GM04503 (cell line): ENCODE measurements at regions not wholly inside any gene's neighbourhood (a gene's known extent, or its start where the extent isn't known, plus 50 kb on each side); places are given as distances from the start of the nearest gene placed in this dataset.
"Not testable (repeated sequence)": the region's sequence is repeated elsewhere in the genome, so short reads cannot be mapped to it uniquely, and the experiment has no call there.

Experiments
- DNase-seq: peaks from one replicate; pipeline ENCODE4 v3.0.0-alpha.2; 2012; ENCODE audit warnings: low read depth

DNA sequence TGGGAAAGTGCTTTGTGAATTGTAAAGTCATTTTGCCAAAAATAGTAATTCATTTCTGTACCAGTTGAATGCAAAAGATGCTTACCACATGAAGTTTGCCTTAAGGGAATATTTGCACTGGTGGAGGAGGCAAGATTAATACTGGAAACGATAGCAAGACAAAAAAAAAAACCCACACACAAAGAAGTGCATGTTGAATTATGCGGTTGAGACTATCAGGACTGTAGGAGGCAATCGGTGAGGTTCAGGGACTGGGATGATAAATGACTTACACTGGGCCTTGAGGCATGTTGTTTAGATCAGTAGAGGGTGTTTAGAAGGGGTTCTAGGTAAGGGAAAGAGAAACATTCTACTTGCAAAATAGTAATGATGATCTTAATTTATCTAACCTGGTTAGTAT lies 142.2 kb upstream of the HMGA2 start:
- no peak for DNase-seq

DNA sequence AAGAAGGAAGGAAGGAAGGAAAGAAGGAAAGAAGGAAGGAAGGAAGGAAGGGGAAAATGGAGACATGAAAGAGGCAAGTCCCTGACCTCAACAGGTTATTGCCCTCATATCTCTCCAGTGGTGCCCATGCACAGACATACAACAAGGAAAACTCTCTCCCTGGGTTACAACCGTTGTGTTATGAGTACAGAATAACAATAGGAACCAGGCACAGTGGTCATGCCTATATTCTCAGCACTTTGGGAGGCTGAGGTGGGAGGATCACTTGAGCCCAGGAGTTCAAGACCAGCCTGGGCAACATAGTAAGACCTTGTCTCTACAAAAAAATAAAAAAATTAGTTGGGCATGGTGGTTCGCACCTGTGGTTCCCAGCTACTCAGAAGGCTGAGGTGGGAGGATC lies 139.4 kb upstream of the HMGA2 start:
- DNase-seq, result no peak

DNA sequence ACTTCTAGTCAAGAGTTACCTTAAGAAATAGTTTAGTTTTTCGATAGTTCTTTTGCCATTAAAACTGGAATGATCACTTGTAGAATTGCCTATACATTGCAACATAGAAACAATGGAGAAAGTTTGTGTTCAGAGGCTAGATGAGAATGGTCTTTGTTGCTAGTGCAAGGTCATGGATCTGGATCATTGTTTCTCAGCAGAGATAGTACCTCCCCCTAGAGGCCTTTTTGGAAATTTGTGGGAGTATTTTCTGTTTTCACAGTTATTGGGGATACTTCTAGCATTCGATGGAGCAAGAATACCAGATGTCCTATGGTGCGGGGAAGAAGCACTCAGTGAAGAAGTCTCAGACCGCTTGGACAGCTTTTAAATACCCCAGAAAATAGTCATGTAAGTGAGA lies 138.8 kb upstream of the HMGA2 start:
- DNase-seq, result no peak

GRCh38 chr12:65689508-65689907 lies 134.8 kb upstream of the HMGA2 start:
- DNase-seq, result no peak

- DNase-seq, result no peak
Measured at GRCh38 chr12:65690477-65690876, 133.8 kb upstream of the HMGA2 start.

GRCh38 chr12:65694130-65694529 lies 130.2 kb upstream of the HMGA2 start:
- no peak for DNase-seq

- DNase-seq, result peak; percentile 86
Measured at GRCh38 chr12:65695113-65695865, 129.0 kb upstream of the HMGA2 start.

DNA sequence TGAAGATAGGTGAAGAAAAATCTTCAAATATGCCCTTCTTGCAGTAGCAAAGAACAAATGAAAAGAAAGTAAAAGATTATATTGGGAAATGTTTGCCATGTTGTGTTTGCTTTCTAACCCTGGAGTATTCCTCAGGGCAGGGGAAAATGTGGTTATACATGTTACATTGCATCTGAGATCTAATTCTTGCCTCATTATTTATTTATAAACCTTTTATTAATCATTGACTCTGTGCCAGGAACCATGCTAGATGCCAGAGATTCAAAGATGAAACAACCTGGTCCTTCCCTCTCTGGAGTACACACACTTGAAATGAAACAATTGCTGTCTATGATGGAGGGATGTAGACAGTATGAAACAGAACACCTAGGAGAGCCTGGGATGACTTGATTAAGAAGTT lies 128.1 kb upstream of the HMGA2 start:
- DNase-seq, result no peak

DNA sequence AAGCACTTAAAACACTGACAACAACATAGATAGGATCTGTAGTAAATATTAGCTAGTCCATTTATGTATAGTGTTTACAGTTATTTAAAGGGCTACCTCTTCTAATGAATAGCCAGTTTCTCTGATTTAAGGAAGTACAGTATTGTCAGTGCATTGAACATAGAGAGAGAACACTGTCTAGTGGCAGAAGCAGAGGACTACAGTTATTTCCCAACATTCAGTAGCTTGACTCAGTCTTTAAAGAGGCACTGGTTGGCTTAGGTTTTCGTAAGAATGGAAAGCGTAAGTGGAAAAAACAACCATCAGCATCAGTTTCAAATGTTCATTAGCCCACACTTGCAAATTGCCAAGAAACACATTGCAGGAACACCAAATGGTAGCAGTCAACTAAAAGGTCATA lies 125.0 kb upstream of the HMGA2 start:
- DNase-seq, result no peak

DNA sequence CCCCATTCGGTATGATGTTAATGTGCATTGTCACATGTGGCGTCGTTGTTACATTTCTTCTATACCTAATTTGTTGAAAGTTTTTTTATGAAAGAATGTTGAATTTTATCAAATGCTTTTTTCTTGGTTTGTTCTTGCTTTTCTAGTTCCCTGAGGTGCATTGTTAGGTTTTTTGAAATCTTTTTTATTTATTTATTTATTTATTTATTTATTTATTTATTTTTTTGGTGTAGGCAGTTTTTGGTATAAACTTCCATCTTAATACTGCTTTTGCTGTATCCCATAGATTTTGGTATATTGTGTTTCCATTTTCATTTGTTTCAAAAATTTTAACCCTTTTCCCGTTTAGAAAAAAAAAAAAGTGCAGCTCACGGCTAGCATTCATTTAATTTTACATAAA lies 121.1 kb upstream of the HMGA2 start:
- no peak for DNase-seq

- DNase-seq, result no peak
Measured at GRCh38 chr12:65705380-65705876, 118.9 kb upstream of the HMGA2 start.

- DNase-seq, result no peak
Measured at GRCh38 chr12:65707051-65707450, 117.2 kb upstream of the HMGA2 start.

DNA sequence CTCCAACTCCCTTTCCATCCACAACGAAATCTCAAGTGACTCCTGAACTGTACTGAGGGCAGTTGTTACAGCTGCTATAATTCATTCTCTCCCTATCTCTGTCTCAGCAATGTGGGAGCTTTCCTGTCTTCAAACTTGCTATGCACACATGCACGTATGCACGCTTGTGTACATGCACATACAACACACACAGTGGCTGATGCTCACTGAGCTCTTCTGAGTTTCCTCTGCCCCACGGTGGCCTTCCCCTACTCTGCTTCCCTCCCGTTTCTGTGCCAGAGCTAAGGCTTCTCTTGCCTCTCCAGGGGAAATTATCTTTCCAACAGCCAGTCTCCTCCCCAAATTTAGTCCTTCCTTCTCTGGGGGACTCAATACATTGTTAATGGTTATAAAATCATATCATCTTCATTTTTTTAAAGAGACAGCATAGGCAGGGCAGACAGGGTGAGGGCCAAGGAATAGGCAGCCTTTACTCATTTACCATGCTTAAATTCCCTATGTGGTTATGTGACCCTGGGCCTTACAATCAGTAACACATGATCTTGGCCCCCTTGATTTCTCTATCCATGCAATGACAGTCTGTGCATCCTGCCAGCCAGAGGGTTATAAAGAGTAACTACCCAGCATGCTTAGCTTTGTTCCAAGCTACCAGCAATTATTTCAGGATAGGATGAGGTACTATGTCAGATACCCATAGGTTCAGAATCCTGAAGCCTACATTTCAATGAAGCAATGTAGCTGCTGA lies 111.9 kb upstream of the HMGA2 start:
- DNase-seq, result no peak

DNA sequence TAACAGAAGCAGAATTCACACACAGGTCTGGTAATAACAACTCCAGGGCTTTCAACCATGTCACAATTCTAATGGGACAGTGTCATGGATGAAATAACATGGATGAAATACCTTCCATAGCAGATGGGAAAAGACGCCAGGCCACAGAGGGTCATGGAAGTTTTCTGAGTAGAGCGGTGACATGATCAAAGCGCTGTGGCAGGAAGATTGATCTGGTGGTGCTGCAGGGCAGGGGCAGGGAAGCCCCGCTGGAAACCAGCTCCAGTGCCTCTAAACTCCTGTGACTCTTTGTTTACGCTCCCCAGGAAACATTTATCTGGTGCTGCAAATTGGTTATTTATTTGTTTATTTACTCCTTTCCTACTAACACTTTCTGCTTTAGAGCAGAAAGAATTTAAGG lies 108.3 kb upstream of the HMGA2 start:
- DNase-seq, result no peak

DNA sequence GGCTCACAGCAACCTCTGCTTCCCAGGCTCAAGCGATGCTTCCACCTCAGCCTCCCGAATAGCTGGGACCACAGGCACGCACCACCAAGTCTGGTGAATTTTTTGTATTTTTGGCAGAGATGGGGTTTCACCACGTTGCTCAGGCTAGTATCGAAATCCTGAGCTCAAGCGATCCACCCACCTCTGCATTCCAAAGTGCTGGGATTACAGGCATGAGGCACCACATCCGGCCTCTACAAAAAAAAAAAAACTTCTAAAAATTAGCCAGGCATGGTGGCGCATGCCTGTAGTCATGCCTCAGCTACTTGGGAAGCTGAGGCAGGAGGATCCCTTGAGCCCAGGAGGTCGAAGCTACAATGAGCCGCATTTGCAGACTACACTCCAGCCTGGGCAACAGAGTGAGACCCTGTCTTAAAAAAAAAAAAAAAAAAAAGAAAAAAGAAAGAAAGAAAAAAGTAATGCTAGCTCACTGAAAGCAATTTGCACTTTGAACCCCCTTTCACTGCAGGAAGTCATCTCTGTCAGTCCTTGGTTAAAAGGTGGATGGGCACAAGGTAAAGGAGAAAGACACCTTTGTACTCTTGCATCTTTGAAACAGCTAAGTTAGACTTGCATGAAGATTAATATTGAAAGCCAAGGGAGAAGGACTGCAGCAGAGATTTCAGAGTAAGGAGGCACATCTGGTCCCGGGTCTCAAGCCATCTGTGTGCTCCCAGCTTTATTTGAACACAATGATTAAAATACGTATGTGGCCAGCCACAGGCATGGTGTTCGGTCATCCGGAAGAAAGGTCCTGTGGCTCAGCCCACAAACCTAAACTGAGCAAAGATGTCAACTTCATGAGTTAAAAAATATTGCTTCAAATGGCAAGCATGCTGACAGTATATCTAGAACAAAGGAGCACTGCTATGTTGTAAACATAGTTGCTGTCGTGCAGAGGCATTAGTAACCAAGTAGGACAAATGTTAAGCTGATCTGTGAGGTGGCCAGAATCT lies 103.8 kb upstream of the HMGA2 start:
- peak; percentile 78 for DNase-seq

DNA sequence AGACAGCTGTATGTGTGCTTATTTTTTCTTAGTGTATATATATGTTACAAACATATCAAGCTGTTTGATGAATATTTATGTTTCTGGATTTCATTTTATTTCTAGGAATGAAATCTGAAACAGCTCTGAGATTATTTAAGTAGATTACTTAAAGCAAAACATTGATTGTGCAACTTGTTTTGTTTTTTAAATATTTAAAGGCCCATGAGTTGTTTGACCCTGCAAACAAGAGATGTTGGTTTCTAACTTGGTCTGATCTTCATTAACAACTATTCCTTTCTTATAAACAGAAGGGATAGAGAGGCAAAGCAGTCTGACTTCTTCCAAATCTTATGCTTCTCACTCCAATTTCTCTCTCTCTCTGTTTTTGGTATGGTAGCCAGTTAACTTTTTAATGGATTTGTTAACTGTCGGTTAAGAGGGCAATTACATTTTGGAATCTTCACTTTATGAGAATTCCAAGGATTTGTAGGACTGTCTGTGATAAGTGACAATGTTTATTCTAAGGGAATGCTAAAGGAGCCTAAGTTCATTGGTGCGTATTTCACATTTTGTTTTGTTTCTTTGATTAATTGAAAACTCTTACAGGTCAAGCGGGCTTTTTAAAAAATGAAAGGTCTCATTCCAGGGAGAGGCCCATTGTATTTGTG lies 102.6 kb upstream of the HMGA2 start:
- no peak for DNase-seq

- no peak for DNase-seq
Measured at GRCh38 chr12:65725376-65725775, 98.9 kb upstream of the HMGA2 start.

DNA sequence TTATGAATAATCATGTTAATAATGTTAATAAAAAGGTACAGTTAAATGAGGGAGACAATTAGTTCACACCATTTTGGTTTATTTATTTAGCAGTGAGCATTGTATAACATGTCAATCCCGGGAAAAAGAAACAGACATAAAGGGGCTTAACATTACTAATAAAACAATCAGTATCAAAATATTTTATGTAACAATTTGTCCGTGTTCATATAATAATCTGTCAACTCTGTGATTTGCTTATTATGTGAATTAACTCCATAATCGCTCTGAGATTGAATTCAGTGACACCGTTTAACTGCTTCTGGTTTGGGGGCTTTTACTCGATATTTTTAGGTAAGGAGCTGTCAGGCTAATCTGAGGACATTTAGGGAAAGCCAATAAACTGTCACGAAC lies 95.8 kb upstream of the HMGA2 start:
- no peak for DNase-seq

DNA sequence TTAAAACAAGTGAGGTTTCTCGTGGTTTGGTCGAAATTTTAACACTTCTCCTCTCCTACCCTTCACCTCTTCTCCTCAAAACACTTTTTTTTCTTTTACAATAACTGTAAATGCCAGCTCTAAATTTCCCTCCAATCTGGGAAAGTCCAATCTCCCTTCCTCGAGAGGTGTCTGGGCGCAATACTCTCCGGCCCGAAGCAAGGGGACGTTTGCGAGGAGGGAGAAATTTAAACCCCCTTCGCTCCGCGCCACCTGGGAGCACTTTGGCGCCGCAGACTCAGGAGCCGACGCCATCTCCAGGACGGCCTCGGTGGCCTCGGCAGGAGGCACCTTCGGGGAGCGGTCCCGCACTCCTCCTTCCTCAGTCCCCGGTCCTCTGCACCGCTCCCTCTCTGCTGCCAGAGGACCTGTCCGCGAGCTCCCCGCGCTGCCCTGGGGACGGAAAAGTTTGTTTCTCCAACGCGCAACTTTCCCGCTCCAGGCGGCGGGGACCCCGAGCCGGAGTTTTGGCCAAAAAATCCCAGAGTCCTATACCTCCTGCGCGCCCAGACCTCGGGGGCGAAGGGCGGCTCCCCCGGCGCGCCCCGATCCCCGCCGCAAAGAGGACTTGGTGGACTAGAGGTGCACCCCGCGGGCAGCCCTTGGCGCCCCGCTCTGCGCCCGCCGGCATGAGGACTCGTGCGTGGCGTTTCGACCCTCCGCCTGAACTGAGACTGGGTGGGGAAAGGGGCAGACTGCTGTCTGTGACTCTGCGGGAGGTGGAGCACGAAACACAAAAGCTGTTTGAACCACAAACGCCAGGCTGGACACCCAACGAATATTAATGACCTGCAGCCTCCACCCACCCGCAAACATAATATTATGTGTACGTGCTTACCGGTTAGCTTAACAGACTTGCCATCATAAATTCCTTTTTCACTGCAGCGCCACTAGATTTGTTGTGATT lies 95.2 kb upstream of the HMGA2 start:
- DNase-seq, result no peak

DNA sequence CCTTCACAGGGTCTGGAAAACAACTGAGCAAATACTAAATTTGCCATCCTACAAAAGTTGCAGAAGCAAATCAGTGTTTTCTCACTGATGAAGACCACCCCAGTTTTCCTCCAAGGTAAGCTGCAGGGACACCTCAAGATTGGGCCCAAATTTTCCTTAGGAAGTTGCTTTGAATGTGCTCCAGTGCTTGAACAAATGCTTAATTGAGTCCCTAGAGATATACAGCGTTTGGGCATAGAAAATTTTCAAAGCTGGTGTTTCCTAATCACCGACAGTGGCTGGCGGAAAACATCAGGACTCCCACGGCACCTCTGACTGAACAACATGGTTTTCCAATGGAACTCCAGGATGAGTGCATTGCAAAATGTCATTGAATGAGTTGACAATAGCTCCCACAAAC lies 92.5 kb upstream of the HMGA2 start:
- no peak for DNase-seq

- not testable (repeated sequence) for DNase-seq
Measured at GRCh38 chr12:65733643-65734042, 90.6 kb upstream of the HMGA2 start.
